ENCODE measurements at regions not wholly inside any gene's neighbourhood (a gene's known extent, or its start where the extent isn't known, plus 50 kb on each side); places are given as distances from the start of the nearest gene placed in this dataset.

GRCh38 chr14:54282849-54283248, 114.0 kb upstream of the CDKN3 start:
- Histone ChIP-seq H3K27ac (no peak overlapping the region), H3K4me3 (ENCODE audit: low read depth in 1 of 2, low read length in 1 of 2) (no peak overlapping the region), H3K36me3 (no peaks in the 10 kb centered on the region), H3K27me3 (peaks cover 25% of the 10 kb centered on the region), H3K4me1 (ENCODE audit: control insufficient read depth in 1 of 2, insufficient read depth in 1 of 2, low read depth in 1 of 2, low read length in 1 of 2) (no peaks in the 10 kb centered on the region), H3K9me3 (no peaks in the 10 kb centered on the region)
- TF ChIP-seq CTCF (IDR thresholded peaks at IDR 0.05), result no peak

GRCh38 chr14:54285030-54285429, 111.8 kb upstream of the CDKN3 start:
- H3K9me3 ChIP-seq, result no peaks in the 10 kb centered on the region
- no peaks in the 10 kb centered on the region for H3K4me1 ChIP-seq (ENCODE audit: control insufficient read depth in 1 of 2, insufficient read depth in 1 of 2, low read depth in 1 of 2, low read length in 1 of 2)
- no peaks in the 10 kb centered on the region for H3K36me3 ChIP-seq
- no peak overlapping the region for H3K27ac ChIP-seq
- H3K27me3 ChIP-seq, result peaks cover 33% of the 10 kb centered on the region
- H3K4me3 ChIP-seq (ENCODE audit: low read depth in 1 of 2, low read length in 1 of 2), result no peak overlapping the region
- no peak for TF ChIP-seq CTCF (IDR thresholded peaks at IDR 0.05)

GRCh38 chr14:54291491-54292191, 105.2 kb upstream of the CDKN3 start:
- TF ChIP-seq CTCF (IDR thresholded peaks at IDR 0.05), result no peak
- Histone ChIP-seq H3K27ac (no peak overlapping the region), H3K4me3 (ENCODE audit: low read depth in 1 of 2, low read length in 1 of 2) (no peak overlapping the region), H3K9me3 (no peaks in the 10 kb centered on the region), H3K36me3 (no peaks in the 10 kb centered on the region), H3K27me3 (peaks cover 79% of the 10 kb centered on the region), H3K4me1 (ENCODE audit: control insufficient read depth in 1 of 2, insufficient read depth in 1 of 2, low read depth in 1 of 2, low read length in 1 of 2) (no peaks in the 10 kb centered on the region)

GRCh38 chr14:54294802-54295201, 102.0 kb upstream of the CDKN3 start:
- Histone ChIP-seq H3K36me3 (no peaks in the 10 kb centered on the region), H3K9me3 (no peaks in the 10 kb centered on the region), H3K27ac (no peak overlapping the region), H3K27me3 (peaks cover 93% of the 10 kb centered on the region), H3K4me3 (ENCODE audit: low read depth in 1 of 2, low read length in 1 of 2) (no peak overlapping the region), H3K4me1 (ENCODE audit: control insufficient read depth in 1 of 2, insufficient read depth in 1 of 2, low read depth in 1 of 2, low read length in 1 of 2) (peaks cover 3 to 5% of the 10 kb centered on the region in 2 experiments)
- TF ChIP-seq CTCF (IDR thresholded peaks at IDR 0.05), result no peak

- Histone ChIP-seq H3K4me3 (ENCODE audit: low read depth in 1 of 2, low read length in 1 of 2) (no peak overlapping the region), H3K9me3 (no peaks in the 10 kb centered on the region), H3K27me3 (peaks cover 50% of the 10 kb centered on the region), H3K27ac (no peak overlapping the region), H3K36me3 (no peaks in the 10 kb centered on the region), H3K4me1 (ENCODE audit: control insufficient read depth in 1 of 2, insufficient read depth in 1 of 2, low read depth in 1 of 2, low read length in 1 of 2) (peaks cover 34 to 36% of the 10 kb centered on the region in 2 experiments)
- TF ChIP-seq CTCF (IDR thresholded peaks at IDR 0.05), result no peak
Measured at GRCh38 chr14:54299410-54300363, 97.1 kb upstream of the CDKN3 start.
